Ishikawa (cell line): ENCODE measurements at regions not wholly inside any gene's neighbourhood (a gene's known extent, or its start where the extent isn't known, plus 50 kb on each side); places are given as distances from the start of the nearest gene placed in this dataset.

Experiments used
- CEBPB ChIP-seq: IDR thresholded peaks from 2 replicates; pipeline ENCODE4 v1.6.1; 2012
- CREB1 ChIP-seq: IDR thresholded peaks from 2 replicates; pipeline ENCODE4 v1.6.1; 2012; ENCODE audit warnings: low read depth
- EGR1 ChIP-seq: IDR thresholded peaks from 2 replicates; pipeline ENCODE4 v1.6.1; 2012
- EP300 ChIP-seq: IDR thresholded peaks from 2 replicates; pipeline ENCODE4 v1.6.1; 2012; ENCODE audit warnings: borderline replicate concordance
- FOXM1 ChIP-seq: IDR thresholded peaks from 2 replicates; pipeline ENCODE4 v1.6.1; 2012; ENCODE audit warnings: low read depth, borderline replicate concordance
- RAD21 ChIP-seq: IDR thresholded peaks from 2 replicates; pipeline ENCODE4 v1.6.1; 2012; ENCODE audit warnings: low read depth
- REST ChIP-seq: IDR thresholded peaks from 2 replicates; pipeline ENCODE4 v1.6.1; 2012; ENCODE audit warnings: low read depth, mild to moderate bottlenecking
- TAF1 ChIP-seq: IDR thresholded peaks from 2 replicates; pipeline ENCODE4 v1.6.1; 2012; ENCODE audit warnings: low read depth, mild to moderate bottlenecking
- TCF12 ChIP-seq: IDR thresholded peaks from 2 replicates; pipeline ENCODE4 v1.6.1; 2012; ENCODE audit warnings: low read depth
- TEAD4 ChIP-seq: IDR thresholded peaks from 2 replicates; pipeline ENCODE4 v1.6.1; 2012
- USF1 ChIP-seq: IDR thresholded peaks from 2 replicates; pipeline ENCODE4 v1.6.1; 2012
- YY1 ChIP-seq: IDR thresholded peaks from 2 replicates; pipeline ENCODE4 v1.6.1; 2012; ENCODE audit warnings: low read depth
- ZBTB7A ChIP-seq: IDR thresholded peaks from 2 replicates; pipeline ENCODE4 v1.6.1; 2012; ENCODE audit warnings: low read depth
- TF ChIP-seq, protein P1 (sequence below): IDR thresholded peaks from 2 replicates; pipeline ENCODE4 v1.6.1; 2012

DNA sequence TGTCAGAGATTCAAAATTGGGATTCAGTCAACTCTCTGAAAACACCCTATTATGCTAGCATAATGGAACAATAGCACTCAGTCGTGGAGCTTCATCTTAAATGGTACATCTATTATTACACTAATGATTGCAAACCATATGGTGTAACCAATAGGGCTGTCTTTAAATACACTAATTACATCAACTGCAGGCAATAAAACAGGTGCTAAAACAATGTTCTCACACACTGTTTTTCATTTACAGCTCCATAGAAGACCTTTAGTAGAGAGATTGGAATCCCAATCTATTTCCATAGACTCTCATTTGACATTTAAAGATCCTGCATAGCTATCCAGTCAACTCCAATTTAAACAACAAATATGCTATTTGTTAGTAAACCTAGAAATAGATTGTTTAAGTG, 1917.4 kb downstream of the OLFM4 start:
- TF ChIP-seq REST (no peak), EGR1 (no peak), RAD21 (no peak), EP300 (no peak), USF1 (no peak), CEBPB (no peak), TCF12 (no peak), TEAD4 (no peak), TAF1 (no peak), FOXM1 (no peak), ZBTB7A (no peak), CREB1 (no peak), YY1 (no peak)
- TF ChIP-seq, protein P1, sequence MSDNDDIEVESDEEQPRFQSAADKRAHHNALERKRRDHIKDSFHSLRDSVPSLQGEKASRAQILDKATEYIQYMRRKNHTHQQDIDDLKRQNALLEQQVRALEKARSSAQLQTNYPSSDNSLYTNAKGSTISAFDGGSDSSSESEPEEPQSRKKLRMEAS: no peak
